ENCODE measurements at regions not wholly inside any gene's neighbourhood (a gene's known extent, or its start where the extent isn't known, plus 50 kb on each side); places are given as distances from the start of the nearest gene placed in this dataset.

DNA sequence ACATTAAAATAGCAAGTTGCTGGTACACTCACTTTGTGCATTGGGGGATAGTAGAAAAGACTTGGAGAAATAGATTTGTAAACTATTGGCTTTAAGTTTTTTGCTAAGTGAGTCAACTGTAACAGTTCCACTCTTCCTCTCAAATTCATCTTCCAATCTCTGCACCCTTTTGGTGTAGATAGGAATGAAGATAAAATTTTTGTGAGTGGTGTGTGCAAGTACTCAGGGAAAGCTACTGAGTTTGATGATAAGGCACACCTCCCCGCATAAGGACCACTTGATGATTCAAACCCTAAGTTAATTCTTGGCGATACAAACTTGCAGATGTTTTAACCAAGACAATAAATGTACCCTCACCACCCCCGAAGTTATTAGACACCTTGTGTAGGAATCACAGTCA, 168.3 kb upstream of the SLITRK1 start:
- TF ChIP-seq, protein P1, sequence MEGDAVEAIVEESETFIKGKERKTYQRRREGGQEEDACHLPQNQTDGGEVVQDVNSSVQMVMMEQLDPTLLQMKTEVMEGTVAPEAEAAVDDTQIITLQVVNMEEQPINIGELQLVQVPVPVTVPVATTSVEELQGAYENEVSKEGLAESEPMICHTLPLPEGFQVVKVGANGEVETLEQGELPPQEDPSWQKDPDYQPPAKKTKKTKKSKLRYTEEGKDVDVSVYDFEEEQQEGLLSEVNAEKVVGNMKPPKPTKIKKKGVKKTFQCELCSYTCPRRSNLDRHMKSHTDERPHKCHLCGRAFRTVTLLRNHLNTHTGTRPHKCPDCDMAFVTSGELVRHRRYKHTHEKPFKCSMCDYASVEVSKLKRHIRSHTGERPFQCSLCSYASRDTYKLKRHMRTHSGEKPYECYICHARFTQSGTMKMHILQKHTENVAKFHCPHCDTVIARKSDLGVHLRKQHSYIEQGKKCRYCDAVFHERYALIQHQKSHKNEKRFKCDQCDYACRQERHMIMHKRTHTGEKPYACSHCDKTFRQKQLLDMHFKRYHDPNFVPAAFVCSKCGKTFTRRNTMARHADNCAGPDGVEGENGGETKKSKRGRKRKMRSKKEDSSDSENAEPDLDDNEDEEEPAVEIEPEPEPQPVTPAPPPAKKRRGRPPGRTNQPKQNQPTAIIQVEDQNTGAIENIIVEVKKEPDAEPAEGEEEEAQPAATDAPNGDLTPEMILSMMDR (conservative IDR thresholded peaks at IDR 0.05; ENCODE audit: low read length): no peak
- TF ChIP-seq EZH2phosphoT487 (IDR thresholded peaks at IDR 0.05; ENCODE audit: borderline replicate concordance): no peak
